ENCODE measurements at regions not wholly inside any gene's neighbourhood (a gene's known extent, or its start where the extent isn't known, plus 50 kb on each side); places are given as distances from the start of the nearest gene placed in this dataset.

GRCh38 chr7:92955081-92955480 lies 118.7 kb upstream of the CDK6 start:
- no peak overlapping the region for H3K27ac ChIP-seq (ENCODE audit: low read length)
- H3K4me3 ChIP-seq (ENCODE audit: low read length) = no peak overlapping the region
- Mint-ChIP-seq H3K9me3 (no peaks in the 10 kb centered on the region), H3K36me3 (no peaks in the 10 kb centered on the region), H3K27ac (no peak overlapping the region), H3K4me3 (no peak overlapping the region), H3K27me3 (ENCODE audit: low read depth in 2 of 2) (peaks cover 6 to 49% of the 10 kb centered on the region in 2 donors), H3K4me1 (no peaks in the 10 kb centered on the region)
- 63% methylated on average over 5 of the region's 6 CpGs for WGBS (ENCODE audit: insufficient coverage)
- no peaks in the 10 kb centered on the region for H3K9me3 ChIP-seq (ENCODE audit: control insufficient read depth, insufficient read depth, low read length)
- no peaks in the 10 kb centered on the region for H3K27me3 ChIP-seq (ENCODE audit: control insufficient read depth, insufficient read depth, low read length)
- TF ChIP-seq CTCF (IDR thresholded peaks at IDR 0.05) = no peak
- DNase-seq (no peak), ATAC-seq (no peak)
- intact Hi-C loops (cut with micrococcal nuclease) = no loop called here
- no peaks in the 10 kb centered on the region for H3K4me1 ChIP-seq (ENCODE audit: control insufficient read depth, insufficient read depth, low read length)
- H3K36me3 ChIP-seq (ENCODE audit: control insufficient read depth, insufficient read depth, low read length) = no peaks in the 10 kb centered on the region

- H3K4me3 ChIP-seq (ENCODE audit: low read length) = no peak overlapping the region
- intact Hi-C loops (cut with micrococcal nuclease) = no loop called here
- H3K4me1 Mint-ChIP-seq = no peaks in the 10 kb centered on the region
- 100% methylated on average over 2 of the region's 2 CpGs for WGBS (ENCODE audit: insufficient coverage)
- no peak for ATAC-seq
- H3K36me3 Mint-ChIP-seq = no peaks in the 10 kb centered on the region
- DNase-seq = no peak
- no peaks in the 10 kb centered on the region for H3K9me3 Mint-ChIP-seq
- H3K27me3 ChIP-seq (ENCODE audit: control insufficient read depth, insufficient read depth, low read length) = no peaks in the 10 kb centered on the region
- no peak for TF ChIP-seq CTCF (IDR thresholded peaks at IDR 0.05)
- no peaks in the 10 kb centered on the region for H3K4me1 ChIP-seq (ENCODE audit: control insufficient read depth, insufficient read depth, low read length)
- no peak overlapping the region for H3K4me3 Mint-ChIP-seq
- no peak overlapping the region for H3K27ac ChIP-seq (ENCODE audit: low read length)
- peaks cover 2 to 34% of the 10 kb centered on the region in 2 donors for H3K27me3 Mint-ChIP-seq (ENCODE audit: low read depth in 2 of 2)
- H3K9me3 ChIP-seq (ENCODE audit: control insufficient read depth, insufficient read depth, low read length) = no peaks in the 10 kb centered on the region
- no peak overlapping the region for H3K27ac Mint-ChIP-seq
- no peaks in the 10 kb centered on the region for H3K36me3 ChIP-seq (ENCODE audit: control insufficient read depth, insufficient read depth, low read length)
Measured at GRCh38 chr7:92953657-92954056, 117.3 kb upstream of the CDK6 start.

- Mint-ChIP-seq H3K9me3 (no peaks in the 10 kb centered on the region), H3K4me1 (no peaks in the 10 kb centered on the region), H3K4me3 (no peak overlapping the region), H3K27ac (no peak overlapping the region), H3K36me3 (no peaks in the 10 kb centered on the region), H3K27me3 (ENCODE audit: low read depth in 2 of 2) (peaks cover 4 to 14% of the 10 kb centered on the region in 2 donors)
- no peak for TF ChIP-seq CTCF (IDR thresholded peaks at IDR 0.05)
- Histone ChIP-seq H3K4me3 (ENCODE audit: low read length) (no peak overlapping the region), H3K27me3 (ENCODE audit: control insufficient read depth, insufficient read depth, low read length) (no peaks in the 10 kb centered on the region), H3K27ac (ENCODE audit: low read length) (no peak overlapping the region), H3K36me3 (ENCODE audit: control insufficient read depth, insufficient read depth, low read length) (no peaks in the 10 kb centered on the region), H3K9me3 (ENCODE audit: control insufficient read depth, insufficient read depth, low read length) (no peaks in the 10 kb centered on the region), H3K4me1 (ENCODE audit: control insufficient read depth, insufficient read depth, low read length) (no peaks in the 10 kb centered on the region)
- no CpG with 5 or more reads among the region's 1 CpG for WGBS (ENCODE audit: insufficient coverage)
- intact Hi-C loops (cut with micrococcal nuclease) = no loop called here
- no peak for DNase-seq
- ATAC-seq = no peak
Measured at GRCh38 chr7:92949748-92950147, 113.4 kb upstream of the CDK6 start.

GRCh38 chr7:92945840-92946239 lies 109.5 kb upstream of the CDK6 start:
- H3K27me3 ChIP-seq (ENCODE audit: control insufficient read depth, insufficient read depth, low read length) = no peaks in the 10 kb centered on the region
- TF ChIP-seq CTCF (IDR thresholded peaks at IDR 0.05) = no peak
- H3K27ac ChIP-seq (ENCODE audit: low read length) = no peak overlapping the region
- 81% methylated on average over 3 of the region's 4 CpGs for WGBS (ENCODE audit: insufficient coverage)
- no peaks in the 10 kb centered on the region for H3K4me1 ChIP-seq (ENCODE audit: control insufficient read depth, insufficient read depth, low read length)
- H3K9me3 ChIP-seq (ENCODE audit: control insufficient read depth, insufficient read depth, low read length) = no peaks in the 10 kb centered on the region
- H3K9me3 Mint-ChIP-seq = no peaks in the 10 kb centered on the region
- no peaks in the 10 kb centered on the region for H3K4me1 Mint-ChIP-seq
- DNase-seq (no peak), ATAC-seq (no peak)
- intact Hi-C loops (cut with micrococcal nuclease) = no loop called here
- H3K36me3 Mint-ChIP-seq = no peaks in the 10 kb centered on the region
- no peak overlapping the region for H3K4me3 Mint-ChIP-seq
- H3K36me3 ChIP-seq (ENCODE audit: control insufficient read depth, insufficient read depth, low read length) = no peaks in the 10 kb centered on the region
- H3K27ac Mint-ChIP-seq = no peak overlapping the region
- H3K27me3 Mint-ChIP-seq (ENCODE audit: low read depth in 2 of 2) = peaks cover 1 to 2% of the 10 kb centered on the region in 2 donors
- H3K4me3 ChIP-seq (ENCODE audit: low read length) = no peak overlapping the region
